IMR-90 (cell line): ENCODE measurements at regions not wholly inside any gene's neighbourhood (a gene's known extent, or its start where the extent isn't known, plus 50 kb on each side); places are given as distances from the start of the nearest gene placed in this dataset.

Experiments used
- ATAC-seq: fragments of 200-7000 bp; cut with Tn5 transposase; 2 replicates; pipeline ENCODE4 v1.9.1; 2020; ENCODE audit warnings: low read depth, mild to moderate bottlenecking, moderate library complexity
- BruUV-seq: library from RNA; stranded (reverse); fragments of 400-500 nt; replicated peaks from 2 replicates; lab custom pipeline; 2021; lab: Mats Ljungman, UMichigan
- CTCF ChIA-PET: fragments of 300-600 bp; formaldehyde crosslinking; extraction: SDS; loops from one replicate; lab custom pipeline; 2021; ENCODE audit warnings: antibody characterized with exemption; lab: Yijun Ruan, JAX
- POLR2A ChIA-PET: fragments of 300-600 bp; sonication (Branson Sonifier 250); formaldehyde crosslinking; loops from one replicate; lab custom pipeline; 2022; ENCODE audit warnings: antibody characterized with exemption; ENCODE audit not compliant: unreplicated experiment; lab: Charles Lee
- DNase-seq: peaks from one replicate; pipeline ENCODE4 v3.0.0; 2013
- H2AFZ ChIP-seq: replicated peaks from 2 replicates; pipeline ENCODE3; 2013; ENCODE audit warnings: low read length, mild to moderate bottlenecking; ENCODE audit not compliant: poor library complexity
- H2AK5ac ChIP-seq: 2 replicates; pipeline ENCODE4 v1.6.1; 2013; ENCODE audit warnings: low read depth, low read length, inconsistent platforms
- H2AK9ac ChIP-seq: replicated peaks from 2 replicates; pipeline ENCODE3; 2013; ENCODE audit warnings: mild to moderate bottlenecking, low read depth, low read length, moderate library complexity; ENCODE audit not compliant: poor library complexity
- H2BK120ac ChIP-seq: 2 replicates; pipeline ENCODE4 v1.6.1; 2013; ENCODE audit warnings: low read depth, low read length, inconsistent platforms
- H2BK15ac ChIP-seq: 3 replicates; pipeline ENCODE4 v1.6.1; 2013; ENCODE audit warnings: low read depth, low read length, inconsistent platforms
- H2BK20ac ChIP-seq: 2 replicates; pipeline ENCODE4 v1.6.1; 2013; ENCODE audit warnings: low read depth, mild to moderate bottlenecking, inconsistent platforms, low read length, moderate library complexity
- H2BK5ac ChIP-seq: 2 replicates; pipeline ENCODE4 v1.6.1; 2013; ENCODE audit warnings: mild to moderate bottlenecking, low read depth, low read length, inconsistent platforms; ENCODE audit not compliant: poor library complexity, severe bottlenecking
- H3K14ac ChIP-seq: replicated peaks from 2 replicates; pipeline ENCODE4 v1.6.1; 2013; ENCODE audit warnings: low read depth, low read length, inconsistent platforms
- H3K18ac ChIP-seq: 2 replicates; pipeline ENCODE4 v1.6.1; 2013; ENCODE audit warnings: low read depth, low read length, control low read depth
- H3K23ac ChIP-seq: 2 replicates; pipeline ENCODE4 v1.6.1; 2013; ENCODE audit warnings: low read depth, low read length, inconsistent platforms
- H3K27ac ChIP-seq: 2 replicates; pipeline ENCODE4 v1.5.1; 2013; ENCODE audit warnings: mild to moderate bottlenecking, control low read depth, low read length; ENCODE audit not compliant: insufficient read depth
- H3K27me3 ChIP-seq: 2 replicates; pipeline ENCODE4 v1.6.1; 2013; ENCODE audit warnings: low read length; ENCODE audit not compliant: control insufficient read depth, insufficient read depth
- H3K36me3 ChIP-seq: 2 replicates; pipeline ENCODE4 v1.6.1; 2013; ENCODE audit warnings: low read length, mixed read lengths; ENCODE audit not compliant: control insufficient read depth, insufficient read depth
- H3K4ac ChIP-seq: 2 replicates; pipeline ENCODE4 v1.6.1; 2013; ENCODE audit warnings: low read depth, low read length, inconsistent platforms
- H3K4me1 ChIP-seq: 2 replicates; pipeline ENCODE4 v1.6.1; 2013; ENCODE audit warnings: low read length, mixed read lengths; ENCODE audit not compliant: control insufficient read depth, insufficient read depth
- H3K4me2 ChIP-seq: 2 replicates; pipeline ENCODE4 v1.6.1; 2013; ENCODE audit warnings: low read depth, mild to moderate bottlenecking, control low read depth, low read length, moderate library complexity
- H3K4me3 ChIP-seq: 2 replicates; pipeline ENCODE4 v1.5.1; 2013; ENCODE audit warnings: low read depth, mild to moderate bottlenecking, control low read depth, low read length, moderate library complexity; ENCODE audit not compliant: insufficient read depth
- H3K56ac ChIP-seq: 2 replicates; pipeline ENCODE4 v1.6.1; 2013; ENCODE audit warnings: low read length, inconsistent platforms; ENCODE audit not compliant: insufficient read depth; ENCODE audit errors: extremely low read depth
- H3K79me1 ChIP-seq, 2 experiments: 2 replicates each; pipeline ENCODE4 v1.6.1; 2013; ENCODE audit warnings: low read length in 2 of 2, inconsistent platforms in 1 of 2, low read depth in 1 of 2
- H3K9ac ChIP-seq: 2 replicates; pipeline ENCODE4 v1.6.1; 2013; ENCODE audit warnings: low read depth, low read length, control low read depth
- H3K9me1 ChIP-seq: 2 replicates; pipeline ENCODE4 v1.6.1; 2013; ENCODE audit warnings: low read length, inconsistent platforms; ENCODE audit not compliant: insufficient read depth
- H3K9me3 ChIP-seq: 2 replicates; pipeline ENCODE4 v1.6.1; 2013; ENCODE audit warnings: low read length; ENCODE audit not compliant: control insufficient read depth, insufficient read depth
- H4K20me1 ChIP-seq: 2 replicates; pipeline ENCODE4 v1.6.1; 2013; ENCODE audit warnings: low read length, inconsistent platforms; ENCODE audit not compliant: insufficient read depth
- H4K5ac ChIP-seq: 2 replicates; pipeline ENCODE4 v1.6.1; 2013; ENCODE audit warnings: mild to moderate bottlenecking, low read depth, low read length, control low read depth
- H4K8ac ChIP-seq, 2 experiments: 2 replicates each; pipeline ENCODE4 v1.6.1; 2013; ENCODE audit warnings: low read depth in 2 of 2, low read length in 2 of 2, control low read depth in 1 of 2, inconsistent platforms in 1 of 2
- H4K91ac ChIP-seq: 2 replicates; pipeline ENCODE4 v1.6.1; 2013; ENCODE audit warnings: low read depth, low read length, inconsistent platforms; ENCODE audit not compliant: insufficient read depth
- BHLHE40 ChIP-seq: fragments of 150-350 bp; IDR thresholded peaks from 2 replicates; pipeline ENCODE4 v1.6.1; 2016; ENCODE audit warnings: mild to moderate bottlenecking, low read depth, low read length
- CEBPB ChIP-seq: IDR thresholded peaks from 2 replicates; pipeline ENCODE4 v1.6.1; 2012; ENCODE audit warnings: low read depth, low read length, improper control_type of control experiment
- CHD1 ChIP-seq: IDR thresholded peaks from 2 replicates; pipeline ENCODE4 v1.6.1; 2012; ENCODE audit warnings: low read depth, low read length, improper control_type of control experiment
- FOS ChIP-seq: fragments of 150-350 bp; IDR thresholded peaks from 2 replicates; pipeline ENCODE4 v1.6.1; 2016; ENCODE audit warnings: low read depth, low read length
- MAFK ChIP-seq: IDR thresholded peaks from 2 replicates; pipeline ENCODE4 v1.6.1; 2012; ENCODE audit warnings: low read depth, low read length, improper control_type of control experiment
- MAZ ChIP-seq: IDR thresholded peaks from 2 replicates; pipeline ENCODE4 v1.6.1; 2012; ENCODE audit warnings: low read depth, mild to moderate bottlenecking, low read length, improper control_type of control experiment, moderate library complexity, borderline replicate concordance
- MXI1 ChIP-seq: IDR thresholded peaks from 2 replicates; pipeline ENCODE4 v1.6.1; 2012; ENCODE audit warnings: low read depth, mild to moderate bottlenecking, low read length, moderate library complexity, borderline replicate concordance
- NFE2L2 ChIP-seq: fragments of 150-350 bp; IDR thresholded peaks from 2 replicates; pipeline ENCODE4 v1.6.1; 2016; ENCODE audit warnings: low read depth, mild to moderate bottlenecking, low read length
- POLR2A ChIP-seq: IDR thresholded peaks from 2 replicates; pipeline ENCODE4 v1.6.1; 2012; ENCODE audit warnings: mild to moderate bottlenecking, low read depth, low read length
- RAD21 ChIP-seq: IDR thresholded peaks from 2 replicates; pipeline ENCODE4 v1.6.1; 2012; ENCODE audit warnings: low read length, improper control_type of control experiment
- RCOR1 ChIP-seq: IDR thresholded peaks from 2 replicates; pipeline ENCODE4 v1.6.1; 2012; ENCODE audit warnings: mild to moderate bottlenecking, low read length, improper control_type of control experiment; ENCODE audit not compliant: insufficient replicate concordance
- SMC3 ChIP-seq: fragments of 150-350 bp; IDR thresholded peaks from 2 replicates; pipeline ENCODE4 v1.6.1; 2016; ENCODE audit warnings: low read depth, mild to moderate bottlenecking, antibody characterized with exemption, low read length, moderate library complexity
- WGBS, 2 experiments: methylation state at CpG; one replicate each; pipeline versions ENCODE4 v1.1.5 to v1.1.7; 2013; ENCODE audit warnings: missing lambda C conversion rate in 2 of 2; ENCODE audit not compliant: insufficient read length in 1 of 2; ENCODE audit errors: extremely low coverage in 2 of 2; 5-methylcytosine and 5-hydroxymethylcytosine counted together
- dilution Hi-C: fragments of 300-500 bp; cut with HindIII; formaldehyde crosslinking; loops from one replicate; pipeline ENCODE4 v1.14.3; 2018; ENCODE audit warnings: low sequenced_read_pairs; ENCODE audit not compliant: unreplicated experiment
- in situ Hi-C: fragments of 300-500 bp; cut with MboI; formaldehyde crosslinking; loops from 3 replicates; pipeline ENCODE4 v1.14.3; 2019; ENCODE audit warnings: low sequenced_read_pairs, inconsistent platforms, mixed read lengths
- intact Hi-C: fragments of 100-400 bp; cut with micrococcal nuclease; formaldehyde crosslinking; loops from 2 replicates; pipeline ENCODE4 v1.10.0; 2022
- TF ChIP-seq, protein P1 (sequence below): fragments of 150-350 bp; IDR thresholded peaks from 2 replicates; pipeline ENCODE4 v1.6.1; 2017; ENCODE audit warnings: mild to moderate bottlenecking, antibody characterized with exemption, low read length, low read depth

GRCh38 chr5:5649641-5650040 is 227.2 kb downstream of the ICE1 start:
- POLR2A ChIA-PET = no interaction called here
- H3K9ac ChIP-seq = no peak overlapping the region
- H3K9me3 ChIP-seq = peaks cover 31% of the 10 kb centered on the region
- no peak overlapping the region for H4K91ac ChIP-seq
- in situ Hi-C loops = no loop called here
- H3K23ac ChIP-seq = no peak overlapping the region
- no peak overlapping the region for H2AK9ac ChIP-seq
- TF ChIP-seq MAFK = no peak
- TF ChIP-seq POLR2A = no peak
- no peak for TF ChIP-seq CEBPB
- TF ChIP-seq FOS = no peak
- TF ChIP-seq RAD21 = no peak
- no peak for TF ChIP-seq RCOR1
- no peak for TF ChIP-seq MAZ
- no peak for TF ChIP-seq NFE2L2
- no peak for TF ChIP-seq MXI1
- no peak for TF ChIP-seq SMC3
- TF ChIP-seq, protein P1, sequence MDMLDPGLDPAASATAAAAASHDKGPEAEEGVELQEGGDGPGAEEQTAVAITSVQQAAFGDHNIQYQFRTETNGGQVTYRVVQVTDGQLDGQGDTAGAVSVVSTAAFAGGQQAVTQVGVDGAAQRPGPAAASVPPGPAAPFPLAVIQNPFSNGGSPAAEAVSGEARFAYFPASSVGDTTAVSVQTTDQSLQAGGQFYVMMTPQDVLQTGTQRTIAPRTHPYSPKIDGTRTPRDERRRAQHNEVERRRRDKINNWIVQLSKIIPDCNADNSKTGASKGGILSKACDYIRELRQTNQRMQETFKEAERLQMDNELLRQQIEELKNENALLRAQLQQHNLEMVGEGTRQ = no peak
- no peak for TF ChIP-seq CHD1
- TF ChIP-seq BHLHE40 = no peak
- CTCF ChIA-PET = no interaction called here
- no CpG with 5 or more reads among the region's 5 CpGs for WGBS, 2 experiments
- no peak overlapping the region for H2BK5ac ChIP-seq
- no peak overlapping the region for H2BK120ac ChIP-seq
- no peak overlapping the region for H2AFZ ChIP-seq
- intact Hi-C loops = no loop called here
- H4K20me1 ChIP-seq = no peaks in the 10 kb centered on the region
- ATAC-seq = no peak
- H3K4me2 ChIP-seq = no peak overlapping the region
- no peak overlapping the region for H3K14ac ChIP-seq
- no TSS peak for BruUV-seq
- no peak overlapping the region for H3K4ac ChIP-seq
- H3K27me3 ChIP-seq = no peaks in the 10 kb centered on the region
- H3K27ac ChIP-seq = no peak overlapping the region
- no peak overlapping the region for H4K5ac ChIP-seq
- H3K79me1 ChIP-seq = no peaks in the 10 kb centered on the region
- H2BK15ac ChIP-seq = no peak overlapping the region
- dilution Hi-C loops = no loop called here
- H3K4me3 ChIP-seq = no peak overlapping the region
- no peak for DNase-seq
- no peak overlapping the region for H3K18ac ChIP-seq
- H3K56ac ChIP-seq = no peak overlapping the region
- H2AK5ac ChIP-seq = no peak overlapping the region
- no peaks in the 10 kb centered on the region for H3K36me3 ChIP-seq
- no peaks in the 10 kb centered on the region for H3K4me1 ChIP-seq
- no peaks in the 10 kb centered on the region for H3K9me1 ChIP-seq
- no peak overlapping the region for H2BK20ac ChIP-seq
- H4K8ac ChIP-seq = no peak overlapping the region
